Thyroid gland (tissue), 4 donors: ENCODE measurements at regions not wholly inside any gene's neighbourhood (a gene's known extent, or its start where the extent isn't known, plus 50 kb on each side); places are given as distances from the start of the nearest gene placed in this dataset.

Experiments
- CTCF ChIP-seq, 6 experiments: fragments of 200-600 bp in 3 of 6; fragments of 450-650 bp in 3 of 6; sonication (generic) in 3 of 6; IDR thresholded peaks; one replicate each; pipeline ENCODE4 v1.5.1; 2016 to 2019; ENCODE audit warnings: antibody characterized with exemption in 6 of 6, mild to moderate bottlenecking in 2 of 6, inconsistent platforms in 1 of 6, moderate library complexity in 1 of 6
- POLR2A ChIP-seq, 2 donors: fragments of 450-650 bp; IDR thresholded peaks; one replicate each; pipeline ENCODE4 v1.6.1; 2017; ENCODE audit warnings: antibody characterized with exemption in 2 of 2, mild to moderate bottlenecking in 2 of 2, moderate library complexity in 1 of 2

- TF ChIP-seq CTCF (IDR thresholded peaks at IDR 0.05) (no peak), POLR2A (IDR thresholded peaks at IDR 0.05) (no peak)
Measured at GRCh38 chr2:6443061-6443823, 422.5 kb downstream of the CMPK2 start.
